ENCODE measurements at regions not wholly inside any gene's neighbourhood (a gene's known extent, or its start where the extent isn't known, plus 50 kb on each side); places are given as distances from the start of the nearest gene placed in this dataset.

- Histone ChIP-seq H4K20me1 (ENCODE audit: low read depth, low read length) (no peaks in the 10 kb centered on the region), H3K36me3 (ENCODE audit: low read length) (no peaks in the 10 kb centered on the region), H3K4me3 (ENCODE audit: insufficient read depth, low read length, poor library complexity, severe bottlenecking) (no peak overlapping the region), H3K79me2 (ENCODE audit: insufficient read depth, low read length) (no peaks in the 10 kb centered on the region), H3F3A (ENCODE audit: insufficient read depth) (no peaks in the 10 kb centered on the region), H2AFZ (ENCODE audit: low read depth, low read length, severe bottlenecking) (no peak overlapping the region), H3K27me3 (ENCODE audit: low read length) (no peaks in the 10 kb centered on the region), H3K27ac (ENCODE audit: low read depth, low read length) (no peak overlapping the region), H3K9ac (ENCODE audit: low read length) (no peak overlapping the region), H3K4me2 (ENCODE audit: low read depth, low read length, poor library complexity, severe bottlenecking) (no peak overlapping the region), H3K9me3 (ENCODE audit: insufficient read depth, low read length) (no peaks in the 10 kb centered on the region), H3K9me2 (replicated peaks; ENCODE audit: insufficient read depth, low read length) (no peaks in the 10 kb centered on the region)
- no peak for TF ChIP-seq CTCF (IDR thresholded peaks at IDR 0.05; ENCODE audit: insufficient read depth, low read length, poor library complexity, severe bottlenecking)
- no peak for TF ChIP-seq EZH2phosphoT487 (conservative IDR thresholded peaks at IDR 0.05; ENCODE audit: low read length)
Measured at GRCh38 chr1:218498056-218498938, 153.2 kb downstream of the TGFB2 start.

DNA sequence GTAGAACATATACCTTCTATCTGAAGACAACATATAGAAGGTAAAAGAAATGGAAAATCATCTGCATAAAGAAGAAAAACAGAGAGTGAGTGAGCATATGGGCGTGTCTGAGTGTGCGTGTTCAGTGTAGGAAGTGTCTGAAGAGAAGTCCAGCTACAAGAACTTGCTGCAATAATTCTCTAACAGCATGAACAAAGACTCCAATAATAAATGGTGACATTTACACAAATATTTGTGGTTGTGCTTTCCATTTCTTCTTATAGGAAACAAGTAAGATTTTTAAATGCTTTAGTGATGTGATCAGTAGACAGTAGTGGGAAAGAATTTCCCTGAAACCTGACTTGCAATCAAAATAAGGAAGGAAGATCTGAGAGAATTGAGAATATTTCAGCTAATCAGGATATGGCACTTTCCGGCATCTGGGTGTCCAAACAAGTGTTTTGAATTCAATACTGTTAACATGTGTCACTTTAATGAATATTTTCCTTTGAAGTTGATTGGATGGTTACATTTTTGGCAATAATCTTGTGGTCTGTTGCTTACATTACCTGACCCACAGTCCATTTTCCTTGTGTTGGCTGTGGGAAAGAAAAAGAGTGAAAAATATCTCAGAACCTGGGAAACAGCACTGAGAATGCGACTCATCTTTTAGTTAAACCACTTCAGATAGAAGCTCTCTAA is 154.0 kb downstream of the TGFB2 start:
- Histone ChIP-seq H3F3A (ENCODE audit: insufficient read depth) (no peaks in the 10 kb centered on the region), H3K27ac (ENCODE audit: low read depth, low read length) (no peak overlapping the region), H3K79me2 (ENCODE audit: insufficient read depth, low read length) (no peaks in the 10 kb centered on the region), H3K36me3 (ENCODE audit: low read length) (no peaks in the 10 kb centered on the region), H2AFZ (ENCODE audit: low read depth, low read length, severe bottlenecking) (no peak overlapping the region), H3K4me2 (ENCODE audit: low read depth, low read length, poor library complexity, severe bottlenecking) (no peak overlapping the region), H3K9me2 (replicated peaks; ENCODE audit: insufficient read depth, low read length) (no peaks in the 10 kb centered on the region), H3K9me3 (ENCODE audit: insufficient read depth, low read length) (no peaks in the 10 kb centered on the region), H4K20me1 (ENCODE audit: low read depth, low read length) (no peaks in the 10 kb centered on the region), H3K27me3 (ENCODE audit: low read length) (no peaks in the 10 kb centered on the region), H3K4me3 (ENCODE audit: insufficient read depth, low read length, poor library complexity, severe bottlenecking) (no peak overlapping the region), H3K9ac (ENCODE audit: low read length) (no peak overlapping the region)
- TF ChIP-seq EZH2phosphoT487 (conservative IDR thresholded peaks at IDR 0.05; ENCODE audit: low read length), result no peak
- no peak for TF ChIP-seq CTCF (IDR thresholded peaks at IDR 0.05; ENCODE audit: insufficient read depth, low read length, poor library complexity, severe bottlenecking)

GRCh38 chr1:218499911-218500310 is 154.8 kb downstream of the TGFB2 start:
- no peaks in the 10 kb centered on the region for H4K20me1 ChIP-seq (ENCODE audit: low read depth, low read length)
- H3K36me3 ChIP-seq (ENCODE audit: low read length), result no peaks in the 10 kb centered on the region
- H3K27me3 ChIP-seq (ENCODE audit: low read length), result no peaks in the 10 kb centered on the region
- no peak overlapping the region for H3K4me2 ChIP-seq (ENCODE audit: low read depth, low read length, poor library complexity, severe bottlenecking)
- no peaks in the 10 kb centered on the region for H3K79me2 ChIP-seq (ENCODE audit: insufficient read depth, low read length)
- no peaks in the 10 kb centered on the region for H3F3A ChIP-seq (ENCODE audit: insufficient read depth)
- no peak overlapping the region for H2AFZ ChIP-seq (ENCODE audit: low read depth, low read length, severe bottlenecking)
- no peak overlapping the region for H3K9ac ChIP-seq (ENCODE audit: low read length)
- no peak for TF ChIP-seq EZH2phosphoT487 (conservative IDR thresholded peaks at IDR 0.05; ENCODE audit: low read length)
- no peak for TF ChIP-seq CTCF (IDR thresholded peaks at IDR 0.05; ENCODE audit: insufficient read depth, low read length, poor library complexity, severe bottlenecking)
- no peaks in the 10 kb centered on the region for H3K9me3 ChIP-seq (ENCODE audit: insufficient read depth, low read length)
- H3K4me3 ChIP-seq (ENCODE audit: insufficient read depth, low read length, poor library complexity, severe bottlenecking), result no peak overlapping the region
- H3K9me2 ChIP-seq (replicated peaks; ENCODE audit: insufficient read depth, low read length), result no peaks in the 10 kb centered on the region
- H3K27ac ChIP-seq (ENCODE audit: low read depth, low read length), result no peak overlapping the region
